ENCODE measurements at regions not wholly inside any gene's neighbourhood (a gene's known extent, or its start where the extent isn't known, plus 50 kb on each side); places are given as distances from the start of the nearest gene placed in this dataset.
A peak's percentile ranks its signal among the peaks of the same experiment; 100 is the strongest.
"Not testable (repeated sequence)": the region's sequence is repeated elsewhere in the genome, so short reads cannot be mapped to it uniquely, and the experiment has no call there.

- H3K27me3 ChIP-seq (ENCODE audit: control insufficient read depth, insufficient read depth, low read length): no peaks in the 10 kb centered on the region
- H3K4me3 ChIP-seq (ENCODE audit: low read length): no peak overlapping the region
- DNase-seq: peak in 1 of 2 donors; percentile 25
- no peaks in the 10 kb centered on the region for H3K9me3 ChIP-seq (ENCODE audit: control insufficient read depth, low read depth, low read length)
- no CpG with 5 or more reads among the region's 3 CpGs for WGBS (ENCODE audit: insufficient coverage, low lambda C conversion rate)
- no peak overlapping the region for H3K27ac ChIP-seq (ENCODE audit: low read length)
- no peaks in the 10 kb centered on the region for H3K4me1 ChIP-seq (ENCODE audit: control insufficient read depth, insufficient read depth, low read length)
- H3K36me3 ChIP-seq (ENCODE audit: control insufficient read depth, insufficient read depth, low read length): no peaks in the 10 kb centered on the region
These were observed 389.9 kb upstream of the EMCN start for GRCh38 chr4:100907465-100908454.

GRCh38 chr4:100906973-100907372, 389.2 kb upstream of the EMCN start:
- H3K4me1 ChIP-seq (ENCODE audit: control insufficient read depth, insufficient read depth, low read length): no peaks in the 10 kb centered on the region
- no CpG with 5 or more reads among the region's 3 CpGs for WGBS (ENCODE audit: insufficient coverage, low lambda C conversion rate)
- H3K27me3 ChIP-seq (ENCODE audit: control insufficient read depth, insufficient read depth, low read length): no peaks in the 10 kb centered on the region
- H3K36me3 ChIP-seq (ENCODE audit: control insufficient read depth, insufficient read depth, low read length): no peaks in the 10 kb centered on the region
- H3K27ac ChIP-seq (ENCODE audit: low read length): no peak overlapping the region
- no peak for DNase-seq
- H3K4me3 ChIP-seq (ENCODE audit: low read length): no peak overlapping the region
- no peaks in the 10 kb centered on the region for H3K9me3 ChIP-seq (ENCODE audit: control insufficient read depth, low read depth, low read length)

GRCh38 chr4:100900945-100901344, 383.1 kb upstream of the EMCN start:
- H3K27me3 ChIP-seq (ENCODE audit: control insufficient read depth, insufficient read depth, low read length): not testable (repeated sequence)

GRCh38 chr4:100900134-100900533, 382.3 kb upstream of the EMCN start:
- no peaks in the 10 kb centered on the region for H3K36me3 ChIP-seq (ENCODE audit: control insufficient read depth, insufficient read depth, low read length)
- H3K9me3 ChIP-seq (ENCODE audit: control insufficient read depth, low read depth, low read length): no peaks in the 10 kb centered on the region
- no peak overlapping the region for H3K4me3 ChIP-seq (ENCODE audit: low read length)
- no peak overlapping the region for H3K27ac ChIP-seq (ENCODE audit: low read length)
- H3K27me3 ChIP-seq (ENCODE audit: control insufficient read depth, insufficient read depth, low read length): no peaks in the 10 kb centered on the region
- H3K4me1 ChIP-seq (ENCODE audit: control insufficient read depth, insufficient read depth, low read length): peaks cover 5% of the 10 kb centered on the region
- DNase-seq: no peak
- WGBS (ENCODE audit: insufficient coverage, low lambda C conversion rate): 100% methylated on average over 1 of the region's 11 CpGs

More at GRCh38 chr4:100900945-100901344, 383.1 kb upstream of the EMCN start:
- H3K36me3 ChIP-seq (ENCODE audit: control insufficient read depth, insufficient read depth, low read length); H3K4me1 ChIP-seq (ENCODE audit: control insufficient read depth, insufficient read depth, low read length); H3K9me3 ChIP-seq (ENCODE audit: control insufficient read depth, low read depth, low read length); DNase-seq; H3K27ac ChIP-seq (ENCODE audit: low read length); H3K4me3 ChIP-seq (ENCODE audit: low read length): not testable (repeated sequence)
- WGBS (ENCODE audit: insufficient coverage, low lambda C conversion rate): no CpG with 5 or more reads among the region's 5 CpGs

- no peak overlapping the region for H3K27ac ChIP-seq (ENCODE audit: low read length)
- H3K36me3 ChIP-seq (ENCODE audit: control insufficient read depth, insufficient read depth, low read length): no peaks in the 10 kb centered on the region
- H3K4me3 ChIP-seq (ENCODE audit: low read length): no peak overlapping the region
- H3K27me3 ChIP-seq (ENCODE audit: control insufficient read depth, insufficient read depth, low read length): no peaks in the 10 kb centered on the region
- H3K9me3 ChIP-seq (ENCODE audit: control insufficient read depth, low read depth, low read length): no peaks in the 10 kb centered on the region
- peak in 1 of 2 donors; percentile 9 for DNase-seq
- H3K4me1 ChIP-seq (ENCODE audit: control insufficient read depth, insufficient read depth, low read length): peaks cover 14% of the 10 kb centered on the region
These were observed 381.0 kb upstream of the EMCN start for GRCh38 chr4:100898844-100899243.

- H3K27me3 ChIP-seq (ENCODE audit: control insufficient read depth, insufficient read depth, low read length): no peaks in the 10 kb centered on the region
- no peaks in the 10 kb centered on the region for H3K9me3 ChIP-seq (ENCODE audit: control insufficient read depth, low read depth, low read length)
- peak overlapping the region; percentile 5 for H3K4me3 ChIP-seq (ENCODE audit: low read length)
- peaks cover 21% of the 10 kb centered on the region for H3K4me1 ChIP-seq (ENCODE audit: control insufficient read depth, insufficient read depth, low read length)
- peak; percentile 27 to 82 for DNase-seq
- H3K36me3 ChIP-seq (ENCODE audit: control insufficient read depth, insufficient read depth, low read length): no peaks in the 10 kb centered on the region
- H3K27ac ChIP-seq (ENCODE audit: low read length): peak overlapping the region; percentile 54
- no CpG with 5 or more reads among the region's 8 CpGs for WGBS (ENCODE audit: insufficient coverage, low lambda C conversion rate)
These were observed 377.9 kb upstream of the EMCN start for GRCh38 chr4:100895556-100896197.

GRCh38 chr4:100894339-100894870, 376.6 kb upstream of the EMCN start:
- H3K9me3 ChIP-seq (ENCODE audit: control insufficient read depth, low read depth, low read length): no peaks in the 10 kb centered on the region
- H3K36me3 ChIP-seq (ENCODE audit: control insufficient read depth, insufficient read depth, low read length): no peaks in the 10 kb centered on the region
- 20% methylated on average over 1 of the region's 1 CpG for WGBS (ENCODE audit: insufficient coverage, low lambda C conversion rate)
- peak; percentile 79 to 92 for DNase-seq
- H3K27ac ChIP-seq (ENCODE audit: low read length): peak overlapping the region; percentile 87
- peaks cover 21% of the 10 kb centered on the region for H3K4me1 ChIP-seq (ENCODE audit: control insufficient read depth, insufficient read depth, low read length)
- H3K4me3 ChIP-seq (ENCODE audit: low read length): no peak overlapping the region
- no peaks in the 10 kb centered on the region for H3K27me3 ChIP-seq (ENCODE audit: control insufficient read depth, insufficient read depth, low read length)

- H3K4me3 ChIP-seq (ENCODE audit: low read length): no peak overlapping the region
- H3K9me3 ChIP-seq (ENCODE audit: control insufficient read depth, low read depth, low read length): peaks cover 5% of the 10 kb centered on the region
- DNase-seq: no peak
- peaks cover 21% of the 10 kb centered on the region for H3K4me1 ChIP-seq (ENCODE audit: control insufficient read depth, insufficient read depth, low read length)
- H3K27me3 ChIP-seq (ENCODE audit: control insufficient read depth, insufficient read depth, low read length): no peaks in the 10 kb centered on the region
- WGBS (ENCODE audit: insufficient coverage, low lambda C conversion rate): 80% methylated on average over 1 of the region's 2 CpGs
- H3K27ac ChIP-seq (ENCODE audit: low read length): no peak overlapping the region
- H3K36me3 ChIP-seq (ENCODE audit: control insufficient read depth, insufficient read depth, low read length): no peaks in the 10 kb centered on the region
These were observed 374.0 kb upstream of the EMCN start for GRCh38 chr4:100891808-100892207.

GRCh38 chr4:100889898-100890297, 372.1 kb upstream of the EMCN start:
- peaks cover 5% of the 10 kb centered on the region for H3K9me3 ChIP-seq (ENCODE audit: control insufficient read depth, low read depth, low read length)
- DNase-seq: no peak

GRCh38 chr4:100889401-100889800, 371.6 kb upstream of the EMCN start:
- 100% methylated on average over 1 of the region's 2 CpGs for WGBS (ENCODE audit: insufficient coverage, low lambda C conversion rate)
- Histone ChIP-seq H3K9me3 (ENCODE audit: control insufficient read depth, low read depth, low read length) (peaks cover 5% of the 10 kb centered on the region), H3K4me3 (ENCODE audit: low read length) (no peak overlapping the region), H3K27ac (ENCODE audit: low read length) (no peak overlapping the region), H3K36me3 (ENCODE audit: control insufficient read depth, insufficient read depth, low read length) (no peaks in the 10 kb centered on the region), H3K4me1 (ENCODE audit: control insufficient read depth, insufficient read depth, low read length) (peaks cover 11% of the 10 kb centered on the region), H3K27me3 (ENCODE audit: control insufficient read depth, insufficient read depth, low read length) (no peaks in the 10 kb centered on the region)
- no peak for DNase-seq

More at GRCh38 chr4:100889898-100890297, 372.1 kb upstream of the EMCN start:
- Histone ChIP-seq H3K36me3 (ENCODE audit: control insufficient read depth, insufficient read depth, low read length) (no peaks in the 10 kb centered on the region), H3K27ac (ENCODE audit: low read length) (no peak overlapping the region), H3K4me3 (ENCODE audit: low read length) (no peak overlapping the region), H3K27me3 (ENCODE audit: control insufficient read depth, insufficient read depth, low read length) (no peaks in the 10 kb centered on the region), H3K4me1 (ENCODE audit: control insufficient read depth, insufficient read depth, low read length) (peaks cover 15% of the 10 kb centered on the region)

Measured in large intestine (tissue), 3 donors.